ENCODE measurements at regions not wholly inside any gene's neighbourhood (a gene's known extent, or its start where the extent isn't known, plus 50 kb on each side); places are given as distances from the start of the nearest gene placed in this dataset.
A peak's percentile ranks its signal among the peaks of the same experiment; 100 is the strongest.

DNA sequence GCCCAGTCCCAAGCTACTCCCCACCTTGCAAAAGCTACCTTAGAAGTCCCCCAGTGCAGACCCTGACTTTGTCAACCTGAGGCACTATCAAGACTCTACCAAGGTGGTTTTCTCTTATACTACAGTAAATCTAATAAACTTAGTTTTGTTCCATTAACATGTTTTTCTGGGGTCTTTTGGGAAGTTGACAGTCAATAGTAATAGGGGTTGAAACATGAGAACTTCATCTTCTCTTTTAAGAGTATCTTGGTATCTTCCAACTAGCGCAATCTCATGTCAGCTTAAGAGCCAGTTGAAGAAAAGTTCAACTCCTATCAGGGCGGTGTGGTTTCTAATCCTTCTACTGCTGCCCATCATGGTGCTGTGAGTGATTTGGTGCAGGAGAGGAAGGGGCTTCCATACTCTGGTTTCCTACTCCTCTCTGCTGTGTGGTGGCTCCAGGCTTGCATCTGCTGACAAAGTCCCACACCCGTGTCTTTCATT is 164.2 kb downstream of the FOXA2 start:
- TF ChIP-seq, protein P1, sequence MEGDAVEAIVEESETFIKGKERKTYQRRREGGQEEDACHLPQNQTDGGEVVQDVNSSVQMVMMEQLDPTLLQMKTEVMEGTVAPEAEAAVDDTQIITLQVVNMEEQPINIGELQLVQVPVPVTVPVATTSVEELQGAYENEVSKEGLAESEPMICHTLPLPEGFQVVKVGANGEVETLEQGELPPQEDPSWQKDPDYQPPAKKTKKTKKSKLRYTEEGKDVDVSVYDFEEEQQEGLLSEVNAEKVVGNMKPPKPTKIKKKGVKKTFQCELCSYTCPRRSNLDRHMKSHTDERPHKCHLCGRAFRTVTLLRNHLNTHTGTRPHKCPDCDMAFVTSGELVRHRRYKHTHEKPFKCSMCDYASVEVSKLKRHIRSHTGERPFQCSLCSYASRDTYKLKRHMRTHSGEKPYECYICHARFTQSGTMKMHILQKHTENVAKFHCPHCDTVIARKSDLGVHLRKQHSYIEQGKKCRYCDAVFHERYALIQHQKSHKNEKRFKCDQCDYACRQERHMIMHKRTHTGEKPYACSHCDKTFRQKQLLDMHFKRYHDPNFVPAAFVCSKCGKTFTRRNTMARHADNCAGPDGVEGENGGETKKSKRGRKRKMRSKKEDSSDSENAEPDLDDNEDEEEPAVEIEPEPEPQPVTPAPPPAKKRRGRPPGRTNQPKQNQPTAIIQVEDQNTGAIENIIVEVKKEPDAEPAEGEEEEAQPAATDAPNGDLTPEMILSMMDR (IDR thresholded peaks at IDR 0.05), result no peak
- DNase-seq (no peak), ATAC-seq (no peak)
- H3K27ac ChIP-seq, result no peak overlapping the region
- 85 to 89% methylated on average over 3 of the region's 3 CpGs for WGBS, 2 donors
- no peaks in the 10 kb centered on the region for H3K9me3 ChIP-seq
- H3K4me3 ChIP-seq, result no peak overlapping the region
- intact Hi-C loops (cut with DNase I), result no loop called here
- no peaks in the 10 kb centered on the region for H3K36me3 ChIP-seq
- peaks cover 0 to 14% (median 0%) of the 10 kb centered on the region in 7 donors for H3K27me3 ChIP-seq
- no peaks in the 10 kb centered on the region for H3K4me1 ChIP-seq

DNA sequence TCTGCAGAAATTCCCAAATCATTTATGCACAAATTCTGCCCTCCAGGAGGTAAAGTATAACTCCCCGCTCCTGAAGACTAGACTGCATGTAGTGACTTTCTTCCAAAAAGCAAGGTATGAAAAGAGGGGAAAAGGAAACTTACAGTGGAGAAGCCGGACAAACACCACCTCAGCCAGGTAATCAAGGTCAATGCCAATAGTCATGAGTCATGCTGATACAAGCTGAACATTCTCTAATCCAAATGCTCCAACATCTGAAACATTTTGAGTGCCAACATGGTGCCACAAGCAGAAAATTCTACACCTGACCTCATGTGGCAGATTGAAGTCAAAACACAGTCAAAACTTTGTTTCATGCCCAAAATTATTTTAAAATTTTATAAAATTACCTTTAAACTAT is 165.6 kb downstream of the FOXA2 start:
- H3K27me3 ChIP-seq, result peaks cover 0 to 11% (median 0%) of the 10 kb centered on the region in 7 donors
- H3K4me1 ChIP-seq, result no peaks in the 10 kb centered on the region
- no peak for ATAC-seq
- DNase-seq, result no peak
- 86 to 96% methylated on average over 2 of the region's 2 CpGs for WGBS, 2 donors
- no peaks in the 10 kb centered on the region for H3K36me3 ChIP-seq
- TF ChIP-seq, protein P1 (IDR thresholded peaks at IDR 0.05), result no peak
- H3K27ac ChIP-seq, result no peak overlapping the region
- H3K9me3 ChIP-seq, result no peaks in the 10 kb centered on the region
- intact Hi-C loops (cut with DNase I), result no loop called here
- no peak overlapping the region for H3K4me3 ChIP-seq

DNA sequence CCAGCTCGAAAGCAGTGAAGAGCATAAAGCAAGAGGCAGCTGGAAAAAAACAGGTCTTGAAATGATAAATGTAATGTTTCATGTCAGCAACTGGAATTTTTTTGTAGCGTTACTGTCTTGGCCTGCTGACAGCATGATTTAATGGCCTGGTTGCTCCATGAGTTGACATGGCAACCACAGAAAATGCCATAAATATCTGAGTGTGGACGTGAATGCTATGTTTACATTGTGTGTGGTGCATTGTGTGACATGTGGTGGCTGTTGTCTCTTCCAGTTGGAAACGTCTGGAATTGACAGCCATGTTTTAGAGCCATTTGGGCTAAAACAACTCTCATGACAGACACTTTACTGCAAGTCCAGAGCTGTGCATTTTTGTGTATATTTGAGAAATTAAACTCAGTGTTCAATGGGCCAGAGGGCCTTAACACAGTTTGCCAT is 170.0 kb downstream of the FOXA2 start:
- Histone ChIP-seq H3K27ac (no peak overlapping the region), H3K4me1 (peaks cover 0 to 4% (median 0%) of the 10 kb centered on the region in 9 donors)

DNA sequence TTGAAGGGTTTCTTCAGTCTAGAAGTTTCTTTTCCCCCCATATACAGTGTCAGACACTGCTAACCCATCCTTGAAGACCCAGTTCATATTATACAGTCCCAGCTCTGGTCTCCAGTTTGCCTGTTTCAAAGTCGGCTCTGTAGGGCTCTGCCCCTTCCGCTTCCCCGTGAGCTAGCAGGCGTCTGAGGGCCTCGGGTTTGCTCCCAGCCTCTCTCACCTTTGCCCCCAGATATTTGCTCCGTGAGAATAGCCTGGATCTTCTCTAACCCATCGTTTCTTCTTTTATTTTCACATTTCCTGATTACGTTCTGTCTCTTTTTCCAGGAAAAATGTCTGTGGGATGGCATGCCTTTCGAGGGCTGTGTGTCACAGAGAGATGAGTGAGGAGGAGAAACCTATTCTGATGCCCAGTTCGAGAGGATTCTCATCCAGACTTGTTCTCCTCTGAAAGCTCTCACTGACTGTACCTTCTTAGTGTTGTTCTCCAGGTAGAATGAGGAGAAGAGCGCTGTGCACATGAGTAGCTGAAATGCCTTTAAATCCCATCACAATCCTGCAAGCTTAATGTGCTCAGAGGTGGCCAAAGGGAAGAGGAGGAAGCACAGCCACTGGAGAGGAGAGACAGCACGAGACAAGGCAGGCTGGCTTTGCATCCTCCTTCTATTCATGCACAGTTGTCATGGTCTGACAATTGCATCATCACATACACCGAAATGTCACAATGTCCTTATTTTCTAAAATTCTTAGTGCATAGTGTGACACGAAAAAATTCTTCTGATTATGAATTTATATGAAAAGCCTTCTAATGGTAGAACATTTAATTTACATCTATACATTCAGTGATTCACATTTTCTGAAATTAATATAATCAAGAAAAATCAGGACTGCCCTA is 171.1 kb downstream of the FOXA2 start:
- no peak overlapping the region for H3K4me3 ChIP-seq
- H3K4me1 ChIP-seq, result peaks cover 0 to 4% (median 0%) of the 10 kb centered on the region in 9 donors
- intact Hi-C loops (cut with DNase I), result no loop called here
- 66 to 69% methylated on average over 14 of the region's 14 CpGs for WGBS, 2 donors
- no peaks in the 10 kb centered on the region for H3K9me3 ChIP-seq
- TF ChIP-seq, protein P1 (IDR thresholded peaks at IDR 0.05), result no peak
- DNase-seq (no peak), ATAC-seq (no peak)
- H3K27me3 ChIP-seq, result peaks cover 0 to 12% (median 0%) of the 10 kb centered on the region in 7 donors
- H3K36me3 ChIP-seq, result no peaks in the 10 kb centered on the region
- H3K27ac ChIP-seq, result peak overlapping the region in 1 of 10 donors; percentile 7

More for the DNA sequence above, 170.0 kb downstream of the FOXA2 start:
- WGBS, 2 donors, result 26 to 34% methylated on average over 4 of the region's 4 CpGs
- no peaks in the 10 kb centered on the region for H3K9me3 ChIP-seq
- no peak for ATAC-seq
- intact Hi-C loops (cut with DNase I), result no loop called here
- peaks cover 0 to 12% (median 0%) of the 10 kb centered on the region in 7 donors for H3K27me3 ChIP-seq
- DNase-seq, result no peak
- TF ChIP-seq, protein P1 (IDR thresholded peaks at IDR 0.05), result no peak
- H3K4me3 ChIP-seq, result no peak overlapping the region
- no peaks in the 10 kb centered on the region for H3K36me3 ChIP-seq
